ENCODE measurements at regions not wholly inside any gene's neighbourhood (a gene's known extent, or its start where the extent isn't known, plus 50 kb on each side); places are given as distances from the start of the nearest gene placed in this dataset.

DNA sequence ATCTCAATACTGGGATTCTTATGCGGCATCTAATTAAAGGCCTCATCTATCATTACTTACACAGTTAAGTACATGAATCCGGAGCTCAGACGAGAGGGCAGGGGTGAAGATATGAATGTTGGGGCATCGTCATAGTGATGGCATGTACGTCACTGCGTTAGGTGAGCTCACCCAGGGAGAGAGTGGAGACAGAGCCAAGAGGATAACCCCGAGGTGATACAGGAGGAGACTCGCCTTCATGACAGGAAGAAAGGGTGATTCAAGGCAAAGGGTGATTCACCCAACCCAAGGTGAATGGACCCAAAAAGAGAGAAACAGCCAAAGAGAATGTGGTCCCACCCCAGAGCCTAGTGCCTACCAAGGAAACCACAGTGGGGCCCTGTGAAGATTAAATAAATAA is 132.9 kb upstream of the BLID start (continued):
- TF ChIP-seq CTBP2 (IDR thresholded peaks at IDR 0.05; ENCODE audit: borderline replicate concordance, insufficient read depth, insufficient read length, low read length) (no peak), BCL11A (IDR thresholded peaks at IDR 0.05; ENCODE audit: low read depth in 2 of 2, low read length in 2 of 2) (no peak)

Measured in H1 (cell line).